PC-3 (cell line): ENCODE measurements at regions not wholly inside any gene's neighbourhood (a gene's known extent, or its start where the extent isn't known, plus 50 kb on each side); places are given as distances from the start of the nearest gene placed in this dataset.

Experiments
- EZH2 ChIP-seq: fragments of 300-600 bp; sonication (generic); IDR thresholded peaks from one replicate; pipeline ENCODE4 v1.6.1; 2017; ENCODE audit warnings: antibody characterized with exemption, mild to moderate bottlenecking, low read length; ENCODE audit not compliant: unreplicated experiment
- EZH2phosphoT487 ChIP-seq: fragments of 300-600 bp; sonication (generic); IDR thresholded peaks from 2 replicates; pipeline ENCODE4 v1.6.1; 2018; ENCODE audit warnings: mild to moderate bottlenecking, antibody characterized with exemption, low read length, borderline replicate concordance
- TF ChIP-seq, protein P1 (sequence below): fragments of 300-600 bp; sonication (generic); conservative IDR thresholded peaks from 2 replicates; pipeline ENCODE4 v1.5.1; 2017; ENCODE audit warnings: antibody characterized with exemption, low read depth, mild to moderate bottlenecking, low read length

DNA sequence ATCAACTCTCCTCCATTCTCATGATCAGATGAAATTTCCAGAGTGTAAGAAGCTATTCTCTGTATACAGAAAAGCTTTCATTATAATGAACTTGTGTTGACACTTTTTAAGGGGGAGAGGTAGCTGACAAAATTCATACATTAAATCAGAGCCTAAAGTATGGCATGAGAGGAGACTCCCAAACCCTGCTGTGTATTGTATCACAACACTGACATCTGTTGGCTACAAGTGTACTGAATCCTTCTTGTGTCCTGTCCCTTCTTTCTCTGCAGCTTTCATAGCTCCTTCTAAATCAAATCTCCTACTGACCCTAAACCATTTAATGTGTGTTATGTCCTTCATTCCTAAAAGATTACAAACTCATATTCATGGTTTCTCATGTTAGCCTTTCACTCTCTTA lies 70.9 kb downstream of the GCC1 start:
- TF ChIP-seq, protein P1, sequence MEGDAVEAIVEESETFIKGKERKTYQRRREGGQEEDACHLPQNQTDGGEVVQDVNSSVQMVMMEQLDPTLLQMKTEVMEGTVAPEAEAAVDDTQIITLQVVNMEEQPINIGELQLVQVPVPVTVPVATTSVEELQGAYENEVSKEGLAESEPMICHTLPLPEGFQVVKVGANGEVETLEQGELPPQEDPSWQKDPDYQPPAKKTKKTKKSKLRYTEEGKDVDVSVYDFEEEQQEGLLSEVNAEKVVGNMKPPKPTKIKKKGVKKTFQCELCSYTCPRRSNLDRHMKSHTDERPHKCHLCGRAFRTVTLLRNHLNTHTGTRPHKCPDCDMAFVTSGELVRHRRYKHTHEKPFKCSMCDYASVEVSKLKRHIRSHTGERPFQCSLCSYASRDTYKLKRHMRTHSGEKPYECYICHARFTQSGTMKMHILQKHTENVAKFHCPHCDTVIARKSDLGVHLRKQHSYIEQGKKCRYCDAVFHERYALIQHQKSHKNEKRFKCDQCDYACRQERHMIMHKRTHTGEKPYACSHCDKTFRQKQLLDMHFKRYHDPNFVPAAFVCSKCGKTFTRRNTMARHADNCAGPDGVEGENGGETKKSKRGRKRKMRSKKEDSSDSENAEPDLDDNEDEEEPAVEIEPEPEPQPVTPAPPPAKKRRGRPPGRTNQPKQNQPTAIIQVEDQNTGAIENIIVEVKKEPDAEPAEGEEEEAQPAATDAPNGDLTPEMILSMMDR: peak; percentile 62
- TF ChIP-seq EZH2: no peak
- TF ChIP-seq EZH2phosphoT487: no peak
